Muscle layer of duodenum (tissue), 2 donors: ENCODE measurements at regions not wholly inside any gene's neighbourhood (a gene's known extent, or its start where the extent isn't known, plus 50 kb on each side); places are given as distances from the start of the nearest gene placed in this dataset.
"Not testable (repeated sequence)": the region's sequence is repeated elsewhere in the genome, so short reads cannot be mapped to it uniquely, and the experiment has no call there.

Experiments used
- H3K27ac ChIP-seq: one replicate; pipeline ENCODE4 v1.7.0; 2013; ENCODE audit warnings: mild to moderate bottlenecking, low read length
- H3K27me3 ChIP-seq: one replicate; pipeline ENCODE4 v1.7.0; 2013; ENCODE audit warnings: low read depth, mild to moderate bottlenecking, control low read depth, low read length
- H3K36me3 ChIP-seq, 2 donors: one replicate each; pipeline ENCODE4 v1.7.0; 2013; ENCODE audit warnings: low read length in 2 of 2, control low read depth in 1 of 2, mild to moderate bottlenecking in 1 of 2; ENCODE audit not compliant: insufficient read depth in 2 of 2, control insufficient read depth in 1 of 2
- H3K4me1 ChIP-seq, 2 donors: one replicate each; pipeline ENCODE4 v1.7.0; 2013; ENCODE audit warnings: low read length in 2 of 2, mild to moderate bottlenecking in 2 of 2, control low read depth in 1 of 2, moderate library complexity in 1 of 2; ENCODE audit not compliant: insufficient read depth in 2 of 2, control insufficient read depth in 1 of 2
- H3K4me3 ChIP-seq, 2 donors: one replicate each; pipeline ENCODE4 v1.7.0; 2013; ENCODE audit warnings: low read length in 2 of 2, low read depth in 1 of 2, mild to moderate bottlenecking in 1 of 2
- H3K9me3 ChIP-seq, 2 donors: one replicate each; pipeline ENCODE4 v1.7.0; 2013; ENCODE audit warnings: low read length in 2 of 2, control low read depth in 1 of 2, mild to moderate bottlenecking in 1 of 2; ENCODE audit not compliant: control insufficient read depth in 1 of 2
- donor health status: healthy.

- H3K9me3 ChIP-seq, H3K27ac ChIP-seq, H3K27me3 ChIP-seq, H3K4me3 ChIP-seq, H3K4me1 ChIP-seq, H3K36me3 ChIP-seq: not testable (repeated sequence)
Measured at GRCh38 chr5:21482983-21483650, 1370.0 kb downstream of the CDH12 start.

- H3K36me3 ChIP-seq, H3K9me3 ChIP-seq, H3K4me3 ChIP-seq, H3K4me1 ChIP-seq, H3K27ac ChIP-seq, H3K27me3 ChIP-seq: not testable (repeated sequence)
Measured at GRCh38 chr5:21482522-21482921, 1370.6 kb downstream of the CDH12 start.

DNA sequence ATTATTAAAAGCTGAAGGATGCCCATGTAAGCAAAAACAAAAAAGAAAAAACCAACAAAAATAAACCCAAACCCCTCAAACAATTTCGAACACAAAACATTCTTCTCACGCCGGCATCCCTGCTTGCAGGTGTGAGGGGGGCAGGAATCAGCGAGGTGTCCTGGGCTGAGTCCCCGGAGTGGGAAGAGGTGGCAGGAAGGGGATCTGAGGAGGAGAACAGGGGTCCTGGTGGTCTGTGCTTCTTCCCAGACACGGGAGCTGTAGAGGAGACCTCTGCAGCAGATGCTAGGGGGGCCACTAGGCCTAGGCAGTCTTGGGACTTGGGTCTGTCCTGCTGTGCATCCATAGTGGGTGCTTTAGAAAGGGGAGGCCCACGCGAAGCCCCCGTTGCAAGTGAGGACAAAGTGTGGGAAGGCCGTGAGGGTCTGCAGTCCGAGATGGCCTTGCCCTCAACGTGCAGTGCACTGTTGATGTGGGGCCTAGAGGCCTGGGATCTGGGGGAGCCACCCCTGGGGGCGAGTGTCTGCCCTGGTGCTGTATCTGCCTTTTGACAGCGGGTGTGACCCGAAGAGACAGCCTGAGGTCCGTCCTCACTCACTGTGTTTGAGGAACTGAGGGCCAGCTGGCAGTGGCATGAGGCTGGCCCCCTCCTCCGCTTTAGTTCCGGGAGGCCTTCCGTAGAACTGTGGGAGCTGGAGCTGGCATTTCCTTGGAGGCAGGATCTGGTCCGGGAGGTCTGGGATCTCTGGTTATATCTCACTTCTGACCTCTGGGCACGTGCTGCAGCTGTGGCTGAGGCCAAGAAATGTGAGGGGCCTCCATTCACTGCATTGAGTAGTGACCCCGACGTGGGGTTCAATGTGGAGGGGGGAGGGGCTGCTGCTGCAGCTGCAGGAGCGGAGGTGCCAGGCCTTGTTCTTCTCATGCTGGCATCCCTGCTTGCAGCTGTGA is 1371.5 kb downstream of the CDH12 start:
- H3K27me3 ChIP-seq, H3K4me3 ChIP-seq, H3K9me3 ChIP-seq, H3K4me1 ChIP-seq, H3K27ac ChIP-seq, H3K36me3 ChIP-seq: not testable (repeated sequence)

- H3K27ac ChIP-seq, H3K4me3 ChIP-seq, H3K4me1 ChIP-seq, H3K27me3 ChIP-seq, H3K36me3 ChIP-seq, H3K9me3 ChIP-seq: not testable (repeated sequence)
Measured at GRCh38 chr5:21480054-21480453, 1373.1 kb downstream of the CDH12 start.

GRCh38 chr5:21473981-21474380 is 1379.2 kb downstream of the CDH12 start:
- not testable (repeated sequence) for H3K4me3 ChIP-seq, H3K27ac ChIP-seq, H3K27me3 ChIP-seq, H3K9me3 ChIP-seq, H3K4me1 ChIP-seq, H3K36me3 ChIP-seq

DNA sequence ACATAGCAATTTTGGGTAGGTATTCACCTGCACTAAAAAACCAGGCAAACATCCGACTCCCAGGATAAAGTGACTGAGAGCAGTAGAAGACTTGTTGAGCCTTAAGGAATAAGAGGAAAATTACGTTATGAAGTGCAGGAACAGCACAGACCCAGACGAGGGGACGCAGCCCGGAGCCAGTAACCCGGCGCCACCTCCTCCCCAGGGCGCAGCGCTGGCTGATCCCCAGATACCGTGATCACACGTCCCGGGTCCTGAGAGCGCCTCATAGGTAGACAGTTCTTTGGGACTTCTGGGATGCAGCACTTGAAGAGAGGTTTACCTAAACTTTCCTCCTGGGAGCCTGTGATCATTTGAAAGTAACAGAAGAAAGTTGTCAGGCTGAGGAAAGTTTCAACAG is 1379.7 kb downstream of the CDH12 start:
- H3K4me1 ChIP-seq, H3K27me3 ChIP-seq, H3K4me3 ChIP-seq, H3K9me3 ChIP-seq, H3K27ac ChIP-seq, H3K36me3 ChIP-seq: not testable (repeated sequence)

- H3K4me3 ChIP-seq, H3K27me3 ChIP-seq, H3K36me3 ChIP-seq, H3K4me1 ChIP-seq, H3K27ac ChIP-seq, H3K9me3 ChIP-seq: not testable (repeated sequence)
Measured at GRCh38 chr5:21471691-21472090, 1381.5 kb downstream of the CDH12 start.

- not testable (repeated sequence) for H3K4me1 ChIP-seq, H3K36me3 ChIP-seq, H3K9me3 ChIP-seq, H3K4me3 ChIP-seq, H3K27ac ChIP-seq, H3K27me3 ChIP-seq
Measured at GRCh38 chr5:21469523-21470101, 1383.5 kb downstream of the CDH12 start.

DNA sequence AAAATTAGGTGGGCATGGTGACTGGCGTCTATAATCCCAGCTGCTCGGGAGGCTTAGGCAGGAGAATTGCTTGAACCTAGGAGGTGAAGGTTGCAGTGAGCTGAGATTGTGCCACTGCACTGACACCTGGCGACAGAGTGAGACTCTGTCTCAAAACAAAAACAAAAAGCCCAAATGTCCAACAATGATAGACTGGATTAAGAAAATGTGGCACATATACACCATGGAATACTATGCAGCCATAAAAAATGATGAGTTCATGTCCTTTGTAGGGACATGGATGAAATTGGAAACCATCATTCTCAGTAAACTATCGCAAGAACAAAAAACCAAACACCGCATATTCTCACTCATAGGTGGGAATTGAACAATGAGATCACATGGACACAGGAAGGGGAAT is 1385.6 kb downstream of the CDH12 start:
- H3K27me3 ChIP-seq, H3K4me1 ChIP-seq, H3K4me3 ChIP-seq, H3K36me3 ChIP-seq, H3K27ac ChIP-seq, H3K9me3 ChIP-seq: not testable (repeated sequence)

DNA sequence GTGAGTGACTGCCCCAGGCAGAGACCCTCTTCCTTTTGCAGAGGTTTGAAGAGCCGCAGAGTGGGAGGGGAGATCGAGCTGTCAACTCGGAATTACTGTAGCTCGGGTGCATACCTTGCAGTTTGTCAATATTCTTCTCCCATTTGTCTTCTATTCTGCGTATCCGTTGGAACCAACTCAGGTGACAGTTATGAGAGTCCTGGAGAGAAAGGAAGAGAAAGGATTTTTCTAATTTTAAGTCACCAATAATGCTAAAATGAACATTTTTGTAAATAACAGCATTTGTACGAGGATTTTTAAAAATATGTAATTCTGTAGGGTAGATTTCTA is 1393.4 kb downstream of the CDH12 start:
- not testable (repeated sequence) for H3K36me3 ChIP-seq, H3K27ac ChIP-seq, H3K9me3 ChIP-seq, H3K4me1 ChIP-seq, H3K27me3 ChIP-seq
- peak overlapping the region in 1 of 2 donors; percentile 70 for H3K4me3 ChIP-seq

DNA sequence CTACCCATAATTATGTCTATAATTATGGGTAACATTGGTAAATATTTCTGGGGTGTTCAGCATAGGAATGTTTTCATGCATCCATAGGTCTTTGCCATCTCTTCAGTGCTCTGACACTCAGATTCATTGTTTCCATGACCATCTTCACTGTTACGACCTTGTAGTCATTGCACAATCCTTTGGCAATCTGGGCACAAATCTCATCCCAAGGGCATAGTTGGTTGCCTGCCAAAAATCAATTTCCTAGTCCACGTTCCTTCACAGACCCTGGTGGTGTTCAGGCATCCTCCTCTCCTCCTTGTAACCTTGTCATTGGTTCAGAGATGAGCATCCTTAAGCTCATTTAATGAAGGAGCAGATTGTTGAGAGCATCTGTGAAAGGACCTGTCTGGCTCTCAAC is 1400.7 kb downstream of the CDH12 start:
- Histone ChIP-seq H3K4me3 (no peak overlapping the region), H3K27ac (no peak overlapping the region), H3K36me3 (no peaks in the 10 kb centered on the region), H3K4me1 (no peaks in the 10 kb centered on the region), H3K9me3 (no peaks in the 10 kb centered on the region), H3K27me3 (no peaks in the 10 kb centered on the region)
